ENCODE measurements at regions not wholly inside any gene's neighbourhood (a gene's known extent, or its start where the extent isn't known, plus 50 kb on each side); places are given as distances from the start of the nearest gene placed in this dataset.

- TF ChIP-seq CTCF (IDR thresholded peaks at IDR 0.05; ENCODE audit: poor library complexity, severe bottlenecking) (no peak), SMC3 (conservative IDR thresholded peaks at IDR 0.05; ENCODE audit: poor library complexity) (no peak), EZH2 (IDR thresholded peaks at IDR 0.05; ENCODE audit: borderline replicate concordance, insufficient read depth, low read length, poor library complexity, severe bottlenecking) (no peak), MXI1 (conservative IDR thresholded peaks at IDR 0.05; ENCODE audit: poor library complexity, severe bottlenecking) (no peak)
Measured at GRCh38 chrX:87005183-87005582, 512.4 kb upstream of the KLHL4 start.

Measured in neural cell (in vitro differentiated cells).